Cardiac muscle cell (in vitro differentiated cells and primary cell): ENCODE measurements at regions not wholly inside any gene's neighbourhood (a gene's known extent, or its start where the extent isn't known, plus 50 kb on each side); places are given as distances from the start of the nearest gene placed in this dataset.
A peak's percentile ranks its signal among the peaks of the same experiment; 100 is the strongest.
"Not testable (repeated sequence)": the region's sequence is repeated elsewhere in the genome, so short reads cannot be mapped to it uniquely, and the experiment has no call there.

Source experiments
- DNase-seq, 2 donors: peaks; one replicate each; pipeline versions ENCODE4 v3.0.0 to v3.0.0-alpha.2; 2010 to 2017; ENCODE audit warnings: low read depth in 1 of 2, low spot score in 1 of 2
- H3K27ac ChIP-seq: fragments of 200-600 bp; sonication (generic); 2 replicates; pipeline ENCODE4 v1.5.1; 2016
- H3K27me3 ChIP-seq: fragments of 200-600 bp; sonication (generic); 2 replicates; pipeline ENCODE4 v1.6.0; 2016; ENCODE audit warnings: control low read depth
- H3K36me3 ChIP-seq: fragments of 200-600 bp; sonication (generic); 2 replicates; pipeline ENCODE4 v1.5.1; 2016; ENCODE audit warnings: control low read depth
- H3K4me1 ChIP-seq: fragments of 200-600 bp; sonication (generic); 2 replicates; pipeline ENCODE4 v1.8.1; 2017; ENCODE audit warnings: low read depth, mild to moderate bottlenecking, mixed run types
- H3K4me3 ChIP-seq: fragments of 200-600 bp; sonication (generic); 2 replicates; pipeline ENCODE4 v1.5.1; 2016; ENCODE audit warnings: mild to moderate bottlenecking
- H3K9me3 ChIP-seq: fragments of 200-600 bp; sonication (generic); 2 replicates; pipeline ENCODE4 v1.5.1; 2017; ENCODE audit warnings: low read depth, mild to moderate bottlenecking, control low read depth
- TF ChIP-seq, protein P1 (sequence below): IDR thresholded peaks from 2 replicates; pipeline ENCODE4 v1.5.1; 2012; ENCODE audit warnings: low read depth, mild to moderate bottlenecking, low read length

DNA sequence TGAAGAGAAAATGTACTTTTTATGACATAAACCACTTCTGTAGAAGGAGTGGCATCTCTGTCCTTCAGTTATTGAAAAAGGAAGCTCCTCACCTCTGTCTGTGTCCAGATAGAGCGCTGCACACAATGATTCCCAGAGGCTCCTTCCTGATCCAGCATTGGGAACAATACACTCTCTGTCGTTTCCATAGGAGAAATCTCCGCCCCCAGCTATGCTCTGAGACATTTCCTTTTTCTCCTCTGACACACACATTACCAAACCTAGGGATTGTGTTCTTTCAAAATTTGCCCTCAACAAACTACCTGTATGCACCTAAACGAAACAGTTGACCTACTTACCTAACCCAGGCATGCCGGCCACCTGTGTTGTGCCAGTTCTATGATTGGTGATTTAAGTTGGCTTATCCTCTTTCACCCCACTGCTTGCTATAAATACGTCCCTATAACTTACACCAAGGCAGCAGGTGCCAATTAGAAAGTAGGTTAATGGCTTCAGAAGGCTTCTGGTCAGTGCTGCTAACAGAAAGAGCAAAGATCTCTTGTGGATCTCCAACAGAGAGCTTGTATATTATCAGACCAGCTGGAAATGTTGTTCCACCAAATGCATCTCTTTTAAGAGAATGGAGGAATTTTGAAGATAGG is 140.1 kb upstream of the JCAD start:
- H3K36me3 ChIP-seq: no peaks in the 10 kb centered on the region
- DNase-seq: no peak
- H3K9me3 ChIP-seq: no peaks in the 10 kb centered on the region
- TF ChIP-seq, protein P1, sequence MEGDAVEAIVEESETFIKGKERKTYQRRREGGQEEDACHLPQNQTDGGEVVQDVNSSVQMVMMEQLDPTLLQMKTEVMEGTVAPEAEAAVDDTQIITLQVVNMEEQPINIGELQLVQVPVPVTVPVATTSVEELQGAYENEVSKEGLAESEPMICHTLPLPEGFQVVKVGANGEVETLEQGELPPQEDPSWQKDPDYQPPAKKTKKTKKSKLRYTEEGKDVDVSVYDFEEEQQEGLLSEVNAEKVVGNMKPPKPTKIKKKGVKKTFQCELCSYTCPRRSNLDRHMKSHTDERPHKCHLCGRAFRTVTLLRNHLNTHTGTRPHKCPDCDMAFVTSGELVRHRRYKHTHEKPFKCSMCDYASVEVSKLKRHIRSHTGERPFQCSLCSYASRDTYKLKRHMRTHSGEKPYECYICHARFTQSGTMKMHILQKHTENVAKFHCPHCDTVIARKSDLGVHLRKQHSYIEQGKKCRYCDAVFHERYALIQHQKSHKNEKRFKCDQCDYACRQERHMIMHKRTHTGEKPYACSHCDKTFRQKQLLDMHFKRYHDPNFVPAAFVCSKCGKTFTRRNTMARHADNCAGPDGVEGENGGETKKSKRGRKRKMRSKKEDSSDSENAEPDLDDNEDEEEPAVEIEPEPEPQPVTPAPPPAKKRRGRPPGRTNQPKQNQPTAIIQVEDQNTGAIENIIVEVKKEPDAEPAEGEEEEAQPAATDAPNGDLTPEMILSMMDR: no peak
- no peaks in the 10 kb centered on the region for H3K4me1 ChIP-seq
- H3K27ac ChIP-seq: no peak overlapping the region
- no peaks in the 10 kb centered on the region for H3K27me3 ChIP-seq
- no peak overlapping the region for H3K4me3 ChIP-seq

DNA sequence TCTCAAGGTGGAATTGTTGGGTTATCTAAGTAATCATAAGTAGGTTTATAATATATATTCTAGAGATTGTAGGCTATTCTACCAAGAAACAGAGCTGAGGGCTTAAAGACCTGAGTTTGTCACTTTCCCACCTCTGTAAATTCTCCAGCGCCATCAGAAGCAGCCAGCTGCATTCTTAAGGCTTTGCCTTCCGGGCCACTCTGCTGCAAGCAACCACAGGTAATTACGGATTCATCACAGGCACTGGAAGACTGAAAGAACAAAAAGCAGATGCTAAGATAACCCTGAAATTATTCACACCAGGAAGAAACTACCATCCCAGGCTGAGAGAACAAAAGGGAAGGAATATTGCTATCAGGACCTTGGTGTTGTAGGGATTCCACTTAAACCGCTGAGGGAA is 137.8 kb upstream of the JCAD start:
- no peak overlapping the region for H3K4me3 ChIP-seq
- H3K36me3 ChIP-seq: no peaks in the 10 kb centered on the region
- DNase-seq: no peak
- H3K27me3 ChIP-seq: no peaks in the 10 kb centered on the region
- no peaks in the 10 kb centered on the region for H3K9me3 ChIP-seq
- TF ChIP-seq, protein P1: no peak
- H3K4me1 ChIP-seq: no peaks in the 10 kb centered on the region
- H3K27ac ChIP-seq: no peak overlapping the region

DNA sequence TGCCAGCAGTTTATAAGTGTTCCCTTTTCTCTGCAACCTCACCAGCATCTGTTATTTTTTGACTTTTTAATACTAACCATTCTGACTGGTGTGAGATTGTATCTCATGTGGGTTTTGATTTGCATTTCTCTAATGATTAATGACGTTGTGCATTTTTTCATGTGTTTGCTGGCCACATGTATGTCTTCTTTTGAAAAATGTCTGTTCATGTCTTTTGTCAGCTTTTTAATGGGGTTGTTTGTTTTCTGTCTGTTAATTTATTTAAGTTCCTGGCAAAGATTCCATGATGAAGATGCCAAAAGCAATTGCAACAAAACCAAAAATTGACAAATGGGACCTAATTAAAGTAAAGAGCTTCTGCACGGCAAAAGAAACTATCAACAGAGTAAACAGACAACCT is 137.2 kb upstream of the JCAD start:
- not testable (repeated sequence) for H3K27ac ChIP-seq, H3K27me3 ChIP-seq, H3K36me3 ChIP-seq, H3K4me1 ChIP-seq, DNase-seq, H3K4me3 ChIP-seq, H3K9me3 ChIP-seq

DNA sequence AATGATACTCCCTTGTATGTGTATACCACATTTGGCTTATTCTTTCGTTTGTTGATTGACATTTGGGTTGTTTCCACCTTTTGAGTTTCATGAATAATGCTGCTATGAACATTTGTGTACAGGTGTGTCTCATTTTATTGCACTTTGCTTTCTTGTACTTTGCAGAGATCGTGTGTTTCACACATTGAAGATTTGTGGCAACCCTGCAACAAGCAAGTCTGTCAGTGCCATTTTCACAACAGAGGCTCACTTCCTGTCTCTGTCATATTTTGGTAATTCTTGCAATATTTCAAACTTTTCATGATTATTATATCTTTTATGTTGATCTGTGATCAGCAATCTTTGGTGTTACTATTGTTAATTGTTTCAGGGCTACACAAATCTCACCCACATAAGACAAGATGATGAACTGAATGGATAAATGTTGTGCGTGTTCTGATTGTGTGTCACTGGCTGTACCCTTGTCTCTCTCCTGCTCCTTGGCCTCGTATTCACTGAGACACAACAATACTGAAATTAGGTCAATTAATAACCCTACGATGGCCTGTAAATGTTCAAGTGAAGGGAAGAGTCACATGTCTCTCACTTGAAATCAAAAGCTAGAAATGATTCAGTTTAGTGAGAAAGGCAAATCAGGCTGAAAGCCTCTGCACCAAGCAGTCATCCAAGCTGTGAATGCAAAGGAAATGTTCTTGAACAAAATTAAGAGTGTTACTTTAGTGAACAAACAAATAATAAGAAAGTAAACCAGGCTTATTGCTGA is 133.6 kb upstream of the JCAD start:
- no peak for DNase-seq
- Histone ChIP-seq H3K9me3 (no peaks in the 10 kb centered on the region), H3K36me3 (no peaks in the 10 kb centered on the region), H3K4me3 (no peak overlapping the region), H3K4me1 (peaks cover 15% of the 10 kb centered on the region), H3K27ac (no peak overlapping the region), H3K27me3 (no peaks in the 10 kb centered on the region)
- TF ChIP-seq, protein P1: no peak

DNA sequence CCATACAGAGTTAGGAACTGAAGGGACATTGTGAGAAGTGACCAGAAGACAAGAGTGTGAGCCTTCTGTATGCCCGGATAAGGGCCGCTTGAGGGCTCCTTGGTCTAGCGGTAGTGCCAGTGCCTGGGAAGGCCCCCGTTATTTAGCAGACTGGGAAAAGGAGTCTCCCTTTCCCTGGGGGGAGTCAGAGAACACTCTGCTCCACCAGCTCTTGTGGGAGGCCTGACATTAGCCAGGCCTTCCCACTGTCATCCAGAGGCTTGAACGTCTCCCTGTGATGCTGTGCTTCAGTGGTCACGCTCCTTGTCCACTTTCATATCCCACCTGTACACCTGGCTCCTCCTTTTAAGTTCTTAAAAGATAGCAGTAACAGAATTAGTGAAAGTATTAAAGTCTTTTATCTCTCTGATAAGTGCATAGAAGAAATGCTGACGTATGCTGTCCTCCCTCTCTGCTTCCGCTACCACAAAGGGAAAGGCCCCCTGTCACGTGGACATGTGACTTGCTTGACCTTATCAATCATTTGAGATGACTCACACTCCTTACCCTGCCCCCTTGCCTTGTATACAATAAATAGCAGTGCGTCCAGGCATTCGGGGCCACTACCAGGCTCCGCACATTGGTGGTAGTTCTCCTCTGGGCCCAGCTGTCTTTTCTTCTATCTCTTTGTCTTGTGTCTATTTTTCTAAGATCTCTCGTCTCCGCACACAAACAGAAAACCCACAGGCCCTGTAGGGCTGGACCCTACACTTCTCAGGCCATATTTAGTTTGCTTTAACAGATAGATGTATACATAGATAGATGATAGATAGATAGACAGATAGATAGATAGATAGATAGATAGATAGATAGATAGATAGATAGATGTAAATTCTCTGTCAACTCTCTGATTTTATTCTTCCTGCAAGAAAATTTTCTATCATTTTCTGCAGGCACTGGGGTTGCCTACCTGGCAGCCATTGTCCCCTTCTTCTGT is 131.5 kb upstream of the JCAD start:
- no peaks in the 10 kb centered on the region for H3K36me3 ChIP-seq
- H3K4me3 ChIP-seq: no peak overlapping the region
- peak overlapping the region; percentile 72 for H3K27ac ChIP-seq
- TF ChIP-seq, protein P1: no peak
- peak in 1 of 2 donors; percentile 15 for DNase-seq
- H3K9me3 ChIP-seq: no peaks in the 10 kb centered on the region
- H3K27me3 ChIP-seq: no peaks in the 10 kb centered on the region
- H3K4me1 ChIP-seq: peaks cover 17% of the 10 kb centered on the region
